ENCODE measurements at regions not wholly inside any gene's neighbourhood (a gene's known extent, or its start where the extent isn't known, plus 50 kb on each side); places are given as distances from the start of the nearest gene placed in this dataset.

DNA sequence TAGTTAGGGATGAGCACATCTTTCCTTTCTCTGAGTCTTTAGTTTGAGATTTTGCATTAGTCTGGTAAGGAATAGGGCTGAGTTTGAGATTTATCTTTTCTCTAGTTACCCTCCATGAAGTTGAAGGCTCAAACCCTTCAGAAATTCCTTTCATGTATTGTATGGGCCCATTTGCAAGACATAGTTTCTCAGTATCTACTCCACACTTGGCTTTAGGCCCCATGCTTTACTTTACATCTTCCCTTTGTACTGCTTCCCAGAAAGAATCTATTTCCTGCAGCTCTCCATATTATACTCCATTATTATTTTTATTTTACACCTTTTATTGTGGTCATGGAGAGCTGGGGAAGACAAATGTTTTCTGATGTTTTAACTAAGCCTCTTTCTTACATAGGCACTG, 1038.2 kb downstream of the TECRL start:
- Histone ChIP-seq H3K9me1 (ENCODE audit: insufficient read depth, low read length) (no peaks in the 10 kb centered on the region), H3K23ac (ENCODE audit: low read depth, low read length) (no peak overlapping the region), H3K4me2 (ENCODE audit: low read depth, low read length) (no peak overlapping the region), H4K91ac (ENCODE audit: insufficient read depth, low read depth, low read length) (no peak overlapping the region), H3K9ac (ENCODE audit: low read depth, low read length) (no peak overlapping the region), H3K18ac (ENCODE audit: low read depth, low read length) (no peak overlapping the region), H2AFZ (replicated peaks; ENCODE audit: low read length, poor library complexity) (no peak overlapping the region), H4K20me1 (ENCODE audit: insufficient read depth, low read length) (no peaks in the 10 kb centered on the region), H2BK20ac (ENCODE audit: low read depth, low read length) (no peak overlapping the region), H3K27ac (ENCODE audit: insufficient read depth, low read length) (no peak overlapping the region), H3K14ac (replicated peaks; ENCODE audit: low read depth, low read length) (no peak overlapping the region), H2BK5ac (ENCODE audit: low read depth, low read length, poor library complexity, severe bottlenecking) (no peak overlapping the region), H3K79me1 (ENCODE audit: low read depth in 1 of 2, low read length in 2 of 2) (no peaks in the 10 kb centered on the region), H2AK9ac (replicated peaks; ENCODE audit: low read depth, low read length, poor library complexity) (no peak overlapping the region), H3K4me3 (ENCODE audit: insufficient read depth, low read depth, low read length) (no peak overlapping the region), H3K4ac (ENCODE audit: low read depth, low read length) (no peak overlapping the region), H4K8ac (ENCODE audit: low read depth in 2 of 2, low read length in 2 of 2) (no peak overlapping the region), H3K9me3 (ENCODE audit: control insufficient read depth, insufficient read depth, low read length) (peaks cover 4% of the 10 kb centered on the region; the same call in 1 of the 2 replicates), H3K36me3 (ENCODE audit: control insufficient read depth, insufficient read depth, low read length) (no peaks in the 10 kb centered on the region), H4K5ac (ENCODE audit: low read depth, low read length) (no peak overlapping the region), H2BK15ac (ENCODE audit: low read depth, low read length) (no peak overlapping the region), H2AK5ac (ENCODE audit: low read depth, low read length) (no peak overlapping the region), H2BK120ac (ENCODE audit: low read depth, low read length) (no peak overlapping the region), H3K27me3 (ENCODE audit: control insufficient read depth, insufficient read depth, low read length) (no peaks in the 10 kb centered on the region), H3K56ac (ENCODE audit: extremely low read depth, insufficient read depth, low read length) (no peak overlapping the region), H3K4me1 (ENCODE audit: control insufficient read depth, insufficient read depth, low read length) (no peaks in the 10 kb centered on the region)
- CTCF ChIA-PET = no interaction called here
- intact Hi-C loops (cut with micrococcal nuclease) = no loop called here
- BruUV-seq (replicated peaks) = no TSS peak
- in situ Hi-C loops (cut with MboI; ENCODE audit: low sequenced_read_pairs) = no loop called here
- ATAC-seq (ENCODE audit: low read depth) = no peak
- dilution Hi-C loops (cut with HindIII; ENCODE audit: low sequenced_read_pairs, unreplicated experiment) = no loop called here
- DNase-seq = no peak
- TF ChIP-seq NFE2L2 (IDR thresholded peaks at IDR 0.05; ENCODE audit: low read depth, low read length) (no peak), RCOR1 (IDR thresholded peaks at IDR 0.05; ENCODE audit: insufficient replicate concordance, low read length) (no peak), CEBPB (IDR thresholded peaks at IDR 0.05; ENCODE audit: low read depth, low read length) (no peak), FOS (IDR thresholded peaks at IDR 0.05; ENCODE audit: low read depth, low read length) (no peak), MXI1 (IDR thresholded peaks at IDR 0.05; ENCODE audit: borderline replicate concordance, low read depth, low read length) (no peak), SMC3 (IDR thresholded peaks at IDR 0.05; ENCODE audit: low read depth, low read length) (no peak), MAFK (IDR thresholded peaks at IDR 0.05; ENCODE audit: low read depth, low read length) (no peak), BHLHE40 (IDR thresholded peaks at IDR 0.05; ENCODE audit: low read depth, low read length) (no peak), POLR2A (IDR thresholded peaks at IDR 0.05; ENCODE audit: low read depth, low read length) (no peak), RFX5 (IDR thresholded peaks at IDR 0.05; ENCODE audit: low read depth, low read length) (no peak), RAD21 (IDR thresholded peaks at IDR 0.05; ENCODE audit: low read length) (no peak), MAZ (IDR thresholded peaks at IDR 0.05; ENCODE audit: borderline replicate concordance, low read depth, low read length) (no peak), CHD1 (IDR thresholded peaks at IDR 0.05; ENCODE audit: low read depth, low read length) (no peak)
- TF ChIP-seq, protein P1, sequence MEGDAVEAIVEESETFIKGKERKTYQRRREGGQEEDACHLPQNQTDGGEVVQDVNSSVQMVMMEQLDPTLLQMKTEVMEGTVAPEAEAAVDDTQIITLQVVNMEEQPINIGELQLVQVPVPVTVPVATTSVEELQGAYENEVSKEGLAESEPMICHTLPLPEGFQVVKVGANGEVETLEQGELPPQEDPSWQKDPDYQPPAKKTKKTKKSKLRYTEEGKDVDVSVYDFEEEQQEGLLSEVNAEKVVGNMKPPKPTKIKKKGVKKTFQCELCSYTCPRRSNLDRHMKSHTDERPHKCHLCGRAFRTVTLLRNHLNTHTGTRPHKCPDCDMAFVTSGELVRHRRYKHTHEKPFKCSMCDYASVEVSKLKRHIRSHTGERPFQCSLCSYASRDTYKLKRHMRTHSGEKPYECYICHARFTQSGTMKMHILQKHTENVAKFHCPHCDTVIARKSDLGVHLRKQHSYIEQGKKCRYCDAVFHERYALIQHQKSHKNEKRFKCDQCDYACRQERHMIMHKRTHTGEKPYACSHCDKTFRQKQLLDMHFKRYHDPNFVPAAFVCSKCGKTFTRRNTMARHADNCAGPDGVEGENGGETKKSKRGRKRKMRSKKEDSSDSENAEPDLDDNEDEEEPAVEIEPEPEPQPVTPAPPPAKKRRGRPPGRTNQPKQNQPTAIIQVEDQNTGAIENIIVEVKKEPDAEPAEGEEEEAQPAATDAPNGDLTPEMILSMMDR (conservative IDR thresholded peaks at IDR 0.05; ENCODE audit: low read depth, low read length) = no peak
- TF ChIP-seq, protein P2, sequence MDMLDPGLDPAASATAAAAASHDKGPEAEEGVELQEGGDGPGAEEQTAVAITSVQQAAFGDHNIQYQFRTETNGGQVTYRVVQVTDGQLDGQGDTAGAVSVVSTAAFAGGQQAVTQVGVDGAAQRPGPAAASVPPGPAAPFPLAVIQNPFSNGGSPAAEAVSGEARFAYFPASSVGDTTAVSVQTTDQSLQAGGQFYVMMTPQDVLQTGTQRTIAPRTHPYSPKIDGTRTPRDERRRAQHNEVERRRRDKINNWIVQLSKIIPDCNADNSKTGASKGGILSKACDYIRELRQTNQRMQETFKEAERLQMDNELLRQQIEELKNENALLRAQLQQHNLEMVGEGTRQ (IDR thresholded peaks at IDR 0.05; ENCODE audit: low read depth, low read length) = no peak
- TF ChIP-seq, protein P3, sequence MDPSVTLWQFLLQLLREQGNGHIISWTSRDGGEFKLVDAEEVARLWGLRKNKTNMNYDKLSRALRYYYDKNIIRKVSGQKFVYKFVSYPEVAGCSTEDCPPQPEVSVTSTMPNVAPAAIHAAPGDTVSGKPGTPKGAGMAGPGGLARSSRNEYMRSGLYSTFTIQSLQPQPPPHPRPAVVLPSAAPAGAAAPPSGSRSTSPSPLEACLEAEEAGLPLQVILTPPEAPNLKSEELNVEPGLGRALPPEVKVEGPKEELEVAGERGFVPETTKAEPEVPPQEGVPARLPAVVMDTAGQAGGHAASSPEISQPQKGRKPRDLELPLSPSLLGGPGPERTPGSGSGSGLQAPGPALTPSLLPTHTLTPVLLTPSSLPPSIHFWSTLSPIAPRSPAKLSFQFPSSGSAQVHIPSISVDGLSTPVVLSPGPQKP (IDR thresholded peaks at IDR 0.05; ENCODE audit: borderline replicate concordance, low read depth, low read length) = no peak
- POLR2A ChIA-PET (ENCODE audit: unreplicated experiment) = no interaction called here

Data from IMR-90 (cell line).